CD4-positive, alpha-beta T cell treated with Interleukin-15 for 1 hour (primary cell): ENCODE measurements at regions not wholly inside any gene's neighbourhood (a gene's known extent, or its start where the extent isn't known, plus 50 kb on each side); places are given as distances from the start of the nearest gene placed in this dataset.

Experiments used
- DNase-seq: peaks from one replicate; pipeline ENCODE4 v3.0.0-alpha.2; 2020

GRCh38 chr10:21195252-21195651 lies 298.1 kb upstream of the NEBL start:
- DNase-seq: no peak

DNA sequence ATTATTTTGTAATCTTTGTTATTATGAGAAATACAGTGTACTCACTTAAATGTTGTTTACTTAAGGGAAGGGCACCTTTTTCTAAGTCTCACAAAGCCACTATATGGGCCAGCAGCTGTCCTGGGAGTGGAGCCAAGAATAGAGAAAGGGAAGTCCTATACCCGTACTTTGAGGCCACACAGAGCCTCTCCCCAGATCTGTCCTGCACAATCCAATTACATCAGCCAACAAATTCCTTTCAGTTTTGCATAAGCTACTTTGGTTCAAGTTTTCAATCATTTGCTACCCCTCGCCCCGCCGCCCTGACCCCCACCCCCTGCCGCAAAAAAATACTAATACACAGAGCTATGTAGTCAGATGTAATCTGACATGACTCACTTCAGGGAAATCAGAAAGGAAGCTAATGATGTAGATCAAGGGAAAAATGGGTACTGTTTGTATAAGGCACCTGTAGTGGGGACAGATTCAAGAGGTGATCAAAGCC lies 297.4 kb upstream of the NEBL start:
- DNase-seq: no peak

DNA sequence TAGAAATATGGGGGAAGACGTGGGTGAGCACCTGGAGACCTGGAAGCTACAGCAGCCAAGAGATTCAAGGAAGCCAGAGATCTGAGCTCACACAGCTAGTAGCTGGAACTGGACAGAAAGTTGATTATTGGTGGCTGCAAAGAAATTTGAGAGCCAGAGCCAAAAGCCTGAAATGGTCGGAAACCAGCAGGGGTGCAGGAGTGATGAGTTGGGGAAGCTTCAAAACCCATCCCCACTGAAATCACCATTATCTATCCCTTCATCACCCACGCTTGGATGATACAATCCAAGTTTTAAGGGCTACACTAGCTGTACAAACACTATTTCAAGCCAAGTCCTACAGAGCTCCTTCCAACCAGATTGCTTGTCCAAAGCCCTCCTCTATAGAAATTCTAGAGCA lies 296.1 kb upstream of the NEBL start:
- DNase-seq: no peak

GRCh38 chr10:21191512-21191911 lies 294.4 kb upstream of the NEBL start:
- no peak for DNase-seq

- DNase-seq: no peak
Observed at GRCh38 chr10:21184984-21185383, 287.9 kb upstream of the NEBL start.

- DNase-seq: no peak
Observed at GRCh38 chr10:21184216-21184615, 287.1 kb upstream of the NEBL start.

DNA sequence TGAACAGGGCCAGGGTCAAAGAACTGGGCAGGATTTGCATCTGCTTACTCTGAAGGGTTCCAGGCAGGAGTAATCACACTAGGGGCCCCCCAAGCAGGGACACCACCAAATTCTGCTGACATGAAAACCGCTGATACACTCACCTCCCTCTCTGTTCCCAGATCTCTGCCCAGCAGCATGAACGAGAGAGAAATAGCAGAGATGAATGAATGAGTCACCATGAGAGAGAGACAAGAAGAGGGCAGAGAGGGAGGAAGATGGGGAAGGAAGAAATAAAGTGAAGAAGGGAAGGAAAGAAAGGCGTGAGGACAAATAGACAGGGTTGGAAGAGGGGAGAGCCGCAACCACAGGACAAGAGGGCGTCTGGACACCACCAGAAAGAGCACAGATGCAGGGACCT lies 285.9 kb upstream of the NEBL start:
- DNase-seq: no peak

- DNase-seq: no peak
Observed at GRCh38 chr10:21181451-21181850, 284.3 kb upstream of the NEBL start.

DNA sequence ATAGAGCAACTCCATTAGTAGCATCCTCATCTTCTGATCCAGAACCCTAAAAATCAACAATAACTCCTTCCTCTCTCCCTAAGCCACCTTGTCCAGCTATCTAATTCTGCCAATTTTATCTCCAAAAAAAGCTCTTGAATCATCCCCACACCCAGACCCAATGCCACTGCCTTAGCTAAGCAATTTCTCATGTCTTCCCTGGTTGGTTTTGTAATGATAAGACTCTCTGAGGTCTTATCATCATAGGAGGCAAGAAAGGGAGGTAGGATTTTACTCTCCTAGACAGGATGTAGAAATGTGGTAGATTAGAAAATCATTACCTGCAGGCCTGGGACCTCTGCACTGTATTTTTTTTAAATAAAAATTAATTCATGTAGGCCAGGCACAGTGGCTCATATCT lies 283.5 kb upstream of the NEBL start:
- DNase-seq: no peak

DNA sequence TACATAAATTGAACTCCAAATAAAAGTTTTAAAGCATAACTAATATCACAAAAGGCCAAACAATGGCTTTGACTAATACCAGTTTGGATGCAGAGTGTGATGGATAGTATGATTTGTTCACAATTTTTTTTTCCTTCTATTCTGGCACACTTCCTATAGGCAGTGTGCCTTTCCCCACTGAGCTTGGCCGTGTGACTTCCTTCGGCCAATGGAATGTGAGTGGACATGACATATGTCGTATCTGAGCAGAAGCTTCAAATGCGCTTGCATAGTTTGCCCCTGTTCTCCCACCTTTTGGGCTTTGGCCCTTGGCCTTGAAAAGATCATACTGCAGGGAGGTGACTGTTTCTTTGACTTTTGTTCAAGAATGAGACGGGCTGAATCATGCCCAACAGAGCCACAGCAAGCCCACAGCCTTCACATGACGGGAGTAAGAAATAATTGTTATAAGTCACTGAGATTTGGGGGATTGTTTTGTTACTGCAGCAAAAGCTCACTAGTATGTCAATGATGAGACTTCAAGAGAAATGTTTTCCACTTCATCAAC lies 279.9 kb upstream of the NEBL start:
- DNase-seq: no peak

GRCh38 chr10:21175797-21176196 lies 278.7 kb upstream of the NEBL start:
- DNase-seq: no peak

DNA sequence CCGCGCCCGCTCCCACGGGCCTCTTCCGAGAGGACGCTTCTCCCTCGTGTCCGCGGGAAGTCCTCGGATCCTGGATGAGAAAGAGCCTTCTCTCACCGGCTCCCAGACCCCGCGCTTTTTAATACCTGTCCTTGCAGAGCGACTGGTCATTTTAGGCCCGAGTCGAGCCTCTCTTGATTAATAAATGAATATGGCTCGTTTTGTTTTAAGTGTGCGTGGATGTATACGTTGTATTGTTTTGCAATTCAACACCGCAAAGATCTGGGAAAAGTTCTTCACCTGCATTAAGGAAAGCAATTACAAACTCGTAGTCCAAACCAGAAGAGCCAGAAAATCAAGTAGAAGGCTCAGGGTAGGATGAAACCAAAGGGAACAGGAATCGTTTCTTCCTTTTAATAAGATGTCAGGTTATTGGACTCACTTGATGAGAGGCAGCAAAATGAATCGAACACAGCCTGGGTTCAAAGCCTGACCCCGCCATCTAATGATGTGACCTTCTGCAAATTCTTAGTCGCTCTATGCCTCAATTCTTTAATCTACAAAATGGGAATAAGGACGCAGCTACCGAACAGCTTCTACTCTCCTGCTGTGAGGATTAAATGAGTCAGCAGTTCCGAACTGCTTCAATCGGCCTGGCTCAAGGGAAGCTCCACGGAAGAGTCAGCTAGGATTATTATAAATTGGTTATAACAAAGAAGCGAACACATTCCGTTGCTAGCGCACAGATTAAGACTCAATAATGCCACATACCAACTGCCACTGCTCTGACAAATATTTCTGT lies 277.8 kb upstream of the NEBL start:
- DNase-seq: no peak

DNA sequence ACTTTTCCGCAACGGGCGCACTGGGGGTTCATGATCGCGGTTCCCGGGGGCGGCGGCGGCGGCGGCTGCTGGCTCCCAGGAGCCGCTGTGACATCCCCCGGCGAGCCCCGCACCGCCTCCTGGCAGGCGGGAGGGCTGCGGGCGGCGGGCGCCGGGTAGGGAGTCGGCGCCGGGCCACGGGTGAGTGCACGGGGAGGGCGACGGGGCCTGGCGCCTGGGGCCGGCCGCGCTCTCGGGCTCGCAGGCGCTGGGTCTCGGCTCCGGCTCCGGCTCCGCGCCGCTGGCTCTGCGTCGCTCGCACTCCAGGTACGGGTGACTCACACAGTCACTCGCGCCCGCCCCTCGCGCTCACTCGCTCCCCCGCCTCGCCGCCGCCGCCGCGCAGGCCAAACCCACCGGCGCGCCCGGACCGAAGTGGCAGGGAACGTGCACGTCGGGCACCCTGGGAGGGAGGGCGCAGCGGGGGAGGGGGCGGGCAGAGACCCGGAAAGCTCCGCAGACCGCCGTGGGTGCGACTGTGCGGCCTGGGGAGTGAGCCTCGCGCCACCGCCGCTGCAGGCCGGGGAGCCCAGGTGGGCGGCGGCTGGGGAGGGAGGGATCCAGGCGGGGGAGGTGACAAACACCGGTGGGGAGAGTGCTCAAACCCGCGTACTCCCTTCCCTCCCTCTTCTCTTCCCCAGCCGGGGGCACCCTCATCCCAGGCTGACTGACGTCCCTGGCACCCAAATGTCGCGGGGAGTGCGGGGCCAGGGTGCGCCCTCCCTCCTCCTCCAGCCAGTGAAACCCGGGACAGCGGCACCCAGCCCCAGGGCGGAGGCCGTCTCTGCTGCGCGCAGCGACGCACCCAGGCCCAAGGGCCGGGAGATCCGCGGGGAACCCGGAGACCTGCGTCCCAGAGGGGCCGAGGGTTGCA lies 276.9 kb upstream of the NEBL start:
- no peak for DNase-seq

- DNase-seq: no peak
Observed at GRCh38 chr10:21172930-21173801, 276.1 kb upstream of the NEBL start.

- no peak for DNase-seq
Observed at GRCh38 chr10:21172542-21172929, 275.4 kb upstream of the NEBL start.

DNA sequence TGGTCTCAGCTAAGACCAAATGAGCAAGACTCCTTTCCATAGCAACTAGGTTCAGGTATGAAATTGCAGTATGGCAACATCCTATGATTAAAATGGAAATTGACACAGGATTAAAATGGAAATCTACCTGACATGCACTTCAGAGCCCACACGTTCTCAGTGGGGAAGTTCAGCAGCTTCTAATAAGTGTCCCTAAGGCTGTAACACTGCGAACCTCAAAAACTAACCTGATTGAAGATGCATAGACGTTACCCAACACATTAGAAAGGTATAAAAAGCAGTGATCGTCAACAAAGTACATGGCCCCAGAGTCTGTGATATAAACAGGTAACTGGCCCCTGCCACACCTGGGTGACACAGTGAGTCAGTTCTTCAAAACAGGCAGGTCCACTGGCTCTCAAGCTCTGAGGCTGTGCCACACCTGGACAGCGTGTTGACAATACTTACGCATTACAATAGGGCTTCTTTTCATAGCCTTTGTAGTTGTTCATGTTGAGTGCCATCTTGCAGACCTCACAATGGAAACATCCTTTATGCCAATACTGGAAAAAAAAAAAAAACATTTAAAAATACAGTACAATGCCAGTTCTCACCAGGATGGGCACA lies 274.9 kb upstream of the NEBL start:
- DNase-seq: no peak

- DNase-seq: no peak
Observed at GRCh38 chr10:21171197-21171935, 274.3 kb upstream of the NEBL start.

DNA sequence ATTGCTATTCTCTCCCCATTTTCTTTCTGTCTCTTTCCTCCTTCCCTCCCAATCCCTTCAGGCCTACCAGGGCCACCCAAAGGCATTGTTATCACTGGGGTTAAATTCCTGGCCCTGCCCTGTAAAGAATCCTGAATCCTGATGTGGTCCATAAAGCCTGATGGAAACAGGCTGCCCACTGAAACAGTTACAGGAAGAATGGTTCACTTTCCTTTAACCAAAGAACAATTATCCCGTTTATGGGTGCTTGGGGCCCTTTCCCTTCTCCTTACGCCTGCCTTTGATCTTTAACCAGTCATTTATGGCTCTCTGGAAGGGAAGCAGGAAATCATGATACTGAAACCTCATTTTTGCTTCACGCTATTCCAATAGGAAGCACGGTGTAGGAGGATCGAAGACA lies 273.1 kb upstream of the NEBL start:
- no peak for DNase-seq

DNA sequence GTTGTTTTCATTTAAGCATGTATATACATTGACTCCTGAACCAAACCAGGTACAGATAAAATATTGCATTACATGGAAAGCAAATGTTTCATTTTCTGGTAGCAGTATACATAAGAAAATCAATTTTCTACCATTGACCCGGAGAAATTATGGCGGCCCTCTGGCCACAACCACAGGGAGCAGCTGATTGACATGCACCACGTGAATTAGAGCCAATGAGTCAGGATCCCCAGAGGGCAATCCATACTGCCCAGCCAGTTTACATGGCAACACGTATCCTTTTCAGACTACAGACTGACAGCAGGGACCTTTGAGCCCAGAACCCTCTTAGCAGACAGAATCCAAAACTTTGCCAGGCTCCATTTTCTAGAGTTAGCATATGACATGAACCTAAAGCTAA lies 272.2 kb upstream of the NEBL start:
- DNase-seq: no peak

DNA sequence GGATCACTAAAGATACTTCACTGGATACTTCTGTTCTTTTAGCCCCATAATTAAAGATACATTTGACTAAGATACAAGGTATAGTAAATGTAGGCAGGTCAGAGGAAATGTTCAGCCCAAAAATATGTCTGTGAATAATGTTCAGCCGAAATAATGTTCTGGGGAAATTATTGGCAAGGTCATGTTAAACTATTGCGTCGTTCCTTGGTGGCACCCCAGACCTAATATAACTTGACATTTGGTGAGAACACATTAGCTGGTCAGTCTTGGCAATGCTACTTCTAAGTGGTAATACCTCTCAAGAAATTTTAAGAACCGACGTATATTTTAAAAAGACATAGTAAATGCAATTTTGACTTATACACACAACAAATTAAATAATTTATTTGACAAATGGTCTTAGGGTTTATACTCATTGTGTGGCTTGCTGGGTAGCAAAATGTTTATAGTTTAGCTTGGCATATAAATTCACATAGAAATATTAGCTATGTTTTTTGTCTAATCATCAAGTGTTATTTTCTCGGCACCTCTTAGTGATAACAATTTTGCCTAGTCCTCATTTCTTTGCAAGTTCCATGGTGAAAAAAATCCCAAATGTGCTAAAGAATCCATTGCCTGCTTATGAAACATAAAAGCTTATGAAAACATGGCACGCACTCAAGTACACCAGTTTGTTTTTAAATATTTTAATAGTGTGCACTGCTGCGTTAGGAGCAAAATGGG lies 270.3 kb upstream of the NEBL start:
- DNase-seq: no peak
